Hepatocyte (in vitro differentiated cells): ENCODE measurements at regions not wholly inside any gene's neighbourhood (a gene's known extent, or its start where the extent isn't known, plus 50 kb on each side); places are given as distances from the start of the nearest gene placed in this dataset.
A peak's percentile ranks its signal among the peaks of the same experiment; 100 is the strongest.

ENCODE experiments used
- DNase-seq: peaks from one replicate; pipeline ENCODE4 v3.0.0-alpha.2; 2016; ENCODE audit warnings: low spot score
- H2AFZ ChIP-seq: fragments of 200-600 bp; sonication (generic); 2 replicates; pipeline ENCODE4 v1.6.0; 2016; ENCODE audit warnings: antibody characterized with exemption, mild to moderate bottlenecking
- H3K27ac ChIP-seq: fragments of 200-600 bp; sonication (generic); 2 replicates; pipeline ENCODE4 v1.5.1; 2016; ENCODE audit warnings: mild to moderate bottlenecking
- H3K27me3 ChIP-seq: fragments of 200-600 bp; sonication (generic); 2 replicates; pipeline ENCODE4 v1.6.1; 2016
- H3K36me3 ChIP-seq: fragments of 200-600 bp; sonication (generic); replicated peaks from 2 replicates; pipeline ENCODE4 v1.5.1; 2016; ENCODE audit warnings: low read depth; ENCODE audit not compliant: insufficient read depth
- H3K4me1 ChIP-seq: fragments of 200-600 bp; sonication (generic); 2 replicates; pipeline ENCODE4 v1.5.1; 2016; ENCODE audit warnings: mild to moderate bottlenecking, moderate library complexity; ENCODE audit not compliant: insufficient read depth
- H3K4me2 ChIP-seq: fragments of 200-600 bp; sonication (generic); 2 replicates; pipeline ENCODE4 v1.6.0; 2016
- H3K4me3 ChIP-seq: fragments of 200-600 bp; sonication (generic); 2 replicates; pipeline ENCODE4 v1.5.1; 2016; ENCODE audit warnings: mild to moderate bottlenecking
- H3K79me2 ChIP-seq: fragments of 200-600 bp; sonication (generic); 2 replicates; pipeline ENCODE4 v1.6.0; 2017; ENCODE audit warnings: mild to moderate bottlenecking
- H3K9me2 ChIP-seq: fragments of 200-600 bp; sonication (generic); replicated peaks from 2 replicates; pipeline ENCODE4 v1.6.0; 2017; ENCODE audit warnings: mild to moderate bottlenecking; ENCODE audit not compliant: insufficient read depth
- H3K9me3 ChIP-seq: fragments of 200-600 bp; sonication (generic); 2 replicates; pipeline ENCODE4 v1.5.1; 2016; ENCODE audit warnings: low read depth, mild to moderate bottlenecking
- H4K20me1 ChIP-seq: fragments of 200-600 bp; sonication (generic); 2 replicates; pipeline ENCODE4 v1.6.0; 2016; ENCODE audit warnings: mild to moderate bottlenecking; ENCODE audit not compliant: insufficient read depth, poor library complexity, severe bottlenecking
- CTCF ChIP-seq: fragments of 200-600 bp; sonication (generic); IDR thresholded peaks from 2 replicates; pipeline ENCODE4 v1.5.1; 2016; ENCODE audit warnings: antibody characterized with exemption, mild to moderate bottlenecking; ENCODE audit not compliant: poor library complexity
- EZH2 ChIP-seq: fragments of 200-600 bp; sonication (generic); IDR thresholded peaks from 2 replicates; pipeline ENCODE4 v1.6.1; 2016; ENCODE audit warnings: antibody characterized with exemption, mild to moderate bottlenecking, borderline replicate concordance
- EZH2phosphoT487 ChIP-seq: fragments of 200-600 bp; sonication (generic); IDR thresholded peaks from one replicate; pipeline ENCODE4 v1.6.1; 2018; ENCODE audit warnings: antibody characterized with exemption, mild to moderate bottlenecking, low read depth, moderate library complexity; ENCODE audit not compliant: unreplicated experiment, severe bottlenecking
- WGBS: methylation state at CpG from one replicate; pipeline ENCODE4 v1.1.6; 2016; ENCODE audit warnings: low lambda C conversion rate; ENCODE audit errors: missing lambda C conversion rate; 5-methylcytosine and 5-hydroxymethylcytosine counted together

- Histone ChIP-seq H4K20me1 (no peaks in the 10 kb centered on the region), H3K27ac (no peak overlapping the region), H2AFZ (no peak overlapping the region), H3K79me2 (no peaks in the 10 kb centered on the region), H3K4me1 (no peaks in the 10 kb centered on the region), H3K9me2 (no peaks in the 10 kb centered on the region), H3K9me3 (no peaks in the 10 kb centered on the region), H3K27me3 (no peaks in the 10 kb centered on the region), H3K4me2 (no peak overlapping the region), H3K4me3 (no peak overlapping the region), H3K36me3 (no peaks in the 10 kb centered on the region)
- DNase-seq: no peak
- no peak for TF ChIP-seq CTCF
- TF ChIP-seq EZH2phosphoT487: no peak
- TF ChIP-seq EZH2: no peak
These were observed 251.4 kb upstream of the POF1B start for GRCh38 chrX:85630901-85631300.

- no peak overlapping the region for H3K4me3 ChIP-seq
- H3K9me2 ChIP-seq: no peaks in the 10 kb centered on the region
- no peak overlapping the region for H2AFZ ChIP-seq
- TF ChIP-seq EZH2phosphoT487 (no peak), EZH2 (no peak), CTCF (peak; percentile 34)
- H4K20me1 ChIP-seq: no peaks in the 10 kb centered on the region
- no peak for DNase-seq
- H3K9me3 ChIP-seq: peaks cover 4% of the 10 kb centered on the region
- H3K4me1 ChIP-seq: no peaks in the 10 kb centered on the region
- H3K79me2 ChIP-seq: no peaks in the 10 kb centered on the region
- no peaks in the 10 kb centered on the region for H3K27me3 ChIP-seq
- no peaks in the 10 kb centered on the region for H3K36me3 ChIP-seq
- 31% methylated on average over 3 of the region's 3 CpGs for WGBS
- H3K4me2 ChIP-seq: no peak overlapping the region
- no peak overlapping the region for H3K27ac ChIP-seq
These were observed 247.9 kb upstream of the POF1B start for GRCh38 chrX:85627363-85627762.

- no peaks in the 10 kb centered on the region for H3K9me2 ChIP-seq
- H3K9me3 ChIP-seq: peaks cover 4% of the 10 kb centered on the region
- no peak overlapping the region for H3K4me3 ChIP-seq
- TF ChIP-seq EZH2phosphoT487 (no peak), EZH2 (no peak), CTCF (no peak)
- no peak overlapping the region for H3K27ac ChIP-seq
- H3K4me2 ChIP-seq: no peak overlapping the region
- DNase-seq: no peak
- no peaks in the 10 kb centered on the region for H3K79me2 ChIP-seq
- H3K36me3 ChIP-seq: no peaks in the 10 kb centered on the region
- H3K4me1 ChIP-seq: no peaks in the 10 kb centered on the region
- H2AFZ ChIP-seq: no peak overlapping the region
- no peaks in the 10 kb centered on the region for H4K20me1 ChIP-seq
- 84% methylated on average over 8 of the region's 8 CpGs for WGBS
- H3K27me3 ChIP-seq: no peaks in the 10 kb centered on the region
These were observed 243.2 kb upstream of the POF1B start for GRCh38 chrX:85622635-85623034.

GRCh38 chrX:85620466-85620865 lies 241.0 kb upstream of the POF1B start:
- no peak for DNase-seq
- no peaks in the 10 kb centered on the region for H3K79me2 ChIP-seq
- H3K27me3 ChIP-seq: no peaks in the 10 kb centered on the region
- no peak overlapping the region for H3K4me2 ChIP-seq
- H4K20me1 ChIP-seq: no peaks in the 10 kb centered on the region
- no peak overlapping the region for H3K27ac ChIP-seq
- no peaks in the 10 kb centered on the region for H3K9me2 ChIP-seq
- WGBS: 75% methylated on average over 1 of the region's 1 CpG
- peaks cover 4% of the 10 kb centered on the region for H3K9me3 ChIP-seq
- TF ChIP-seq CTCF (no peak), EZH2phosphoT487 (no peak), EZH2 (no peak)
- no peak overlapping the region for H2AFZ ChIP-seq
- H3K4me1 ChIP-seq: no peaks in the 10 kb centered on the region
- H3K4me3 ChIP-seq: no peak overlapping the region
- H3K36me3 ChIP-seq: no peaks in the 10 kb centered on the region
